DMS153 treated with DMSO at 0.1 percent for 48 hours (cell line): ENCODE measurements at regions not wholly inside any gene's neighbourhood (a gene's known extent, or its start where the extent isn't known, plus 50 kb on each side); places are given as distances from the start of the nearest gene placed in this dataset.
"Not testable (repeated sequence)": the region's sequence is repeated elsewhere in the genome, so short reads cannot be mapped to it uniquely, and the experiment has no call there.

Experiments
- DNase-seq: peaks from one replicate; lab custom pipeline; 2025; ENCODE audit not compliant: unreplicated experiment; lab: John Stamatoyannopoulos, UW

GRCh38 chr6:167407239-167408064 lies 82.6 kb downstream of the TTLL2 start:
- DNase-seq, result no peak

GRCh38 chr6:167408235-167408869 lies 83.5 kb downstream of the TTLL2 start:
- no peak for DNase-seq

- DNase-seq, result no peak
These were observed 84.2 kb downstream of the TTLL2 start for GRCh38 chr6:167409079-167409478.

GRCh38 chr6:167409694-167410093 lies 84.8 kb downstream of the TTLL2 start:
- DNase-seq, result no peak

GRCh38 chr6:167410462-167410861 lies 85.6 kb downstream of the TTLL2 start:
- DNase-seq, result no peak

- no peak for DNase-seq
These were observed 87.6 kb downstream of the TTLL2 start for GRCh38 chr6:167412506-167412905.

- DNase-seq, result no peak
These were observed 90.6 kb downstream of the TTLL2 start for GRCh38 chr6:167415441-167415961.

- no peak for DNase-seq
These were observed 92.0 kb downstream of the TTLL2 start for GRCh38 chr6:167416676-167417430.

- no peak for DNase-seq
These were observed 95.3 kb downstream of the TTLL2 start for GRCh38 chr6:167420177-167420576.

GRCh38 chr6:167420858-167421766 lies 96.2 kb downstream of the TTLL2 start:
- DNase-seq, result no peak

- DNase-seq, result not testable (repeated sequence)
These were observed 97.1 kb downstream of the TTLL2 start for GRCh38 chr6:167421944-167422343.

GRCh38 chr6:167422934-167423333 lies 98.0 kb downstream of the TTLL2 start:
- no peak for DNase-seq

GRCh38 chr6:167424060-167424673 lies 99.3 kb downstream of the TTLL2 start:
- DNase-seq, result no peak

- DNase-seq, result no peak
These were observed 99.8 kb downstream of the TTLL2 start for GRCh38 chr6:167424700-167425099.

- no peak for DNase-seq
These were observed 101.2 kb downstream of the TTLL2 start for GRCh38 chr6:167426084-167426483.

GRCh38 chr6:167426651-167427050 lies 101.8 kb downstream of the TTLL2 start:
- DNase-seq, result no peak

GRCh38 chr6:167428664-167429333 lies 103.9 kb downstream of the TTLL2 start:
- no peak for DNase-seq

- DNase-seq, result no peak
These were observed 104.5 kb downstream of the TTLL2 start for GRCh38 chr6:167429353-167429752.

GRCh38 chr6:167435209-167435728 lies 110.4 kb downstream of the TTLL2 start:
- no peak for DNase-seq
